OCI-LY1 (cell line): ENCODE measurements at regions not wholly inside any gene's neighbourhood (a gene's known extent, or its start where the extent isn't known, plus 50 kb on each side); places are given as distances from the start of the nearest gene placed in this dataset.

Experiments used
- H2AFZ ChIP-seq: fragments of 200-600 bp; sonication (generic), shearing (Covaris generic); 2 replicates; pipeline ENCODE4 v1.6.0; 2014; ENCODE audit warnings: antibody characterized with exemption, mild to moderate bottlenecking, low read length
- H3F3A ChIP-seq: fragments of 200-600 bp; sonication (generic), shearing (Covaris generic); 2 replicates; pipeline ENCODE4 v1.6.0; 2014; ENCODE audit warnings: mild to moderate bottlenecking, antibody characterized with exemption, low read length, moderate library complexity; ENCODE audit not compliant: insufficient read depth
- H3K27ac ChIP-seq: fragments of 200-600 bp; sonication (generic); 2 replicates; pipeline ENCODE4 v1.5.1; 2014; ENCODE audit warnings: low read length, mixed run types, mild to moderate bottlenecking, low read depth; ENCODE audit not compliant: poor library complexity, severe bottlenecking
- H3K27me3 ChIP-seq: fragments of 200-600 bp; sonication (generic); 2 replicates; pipeline ENCODE4 v1.6.0; 2014; ENCODE audit warnings: antibody characterized with exemption, mild to moderate bottlenecking, low read length, moderate library complexity; ENCODE audit not compliant: insufficient read depth
- H3K36me3 ChIP-seq: fragments of 200-600 bp; sonication (generic); 2 replicates; pipeline ENCODE4 v1.6.1; 2014; ENCODE audit warnings: mild to moderate bottlenecking, antibody characterized with exemption, low read length, moderate library complexity, mixed read lengths; ENCODE audit not compliant: insufficient read depth
- H3K4me1 ChIP-seq: fragments of 200-600 bp; sonication (generic); 2 replicates; pipeline ENCODE4 v1.5.1; 2014; ENCODE audit warnings: mild to moderate bottlenecking, low read length, moderate library complexity; ENCODE audit not compliant: insufficient read depth, severe bottlenecking
- H3K4me2 ChIP-seq: fragments of 200-600 bp; sonication (generic), shearing (Covaris generic); 2 replicates; pipeline ENCODE4 v1.6.1; 2014; ENCODE audit warnings: low read length
- H3K4me3 ChIP-seq: fragments of 200-600 bp; sonication (generic); 2 replicates; pipeline ENCODE4 v1.5.1; 2014; ENCODE audit warnings: low read length, low read depth, mild to moderate bottlenecking, mixed read lengths; ENCODE audit not compliant: poor library complexity, severe bottlenecking
- H3K79me2 ChIP-seq: fragments of 200-600 bp; shearing (Covaris generic); 2 replicates; pipeline ENCODE4 v1.6.1; 2016; ENCODE audit warnings: mixed run types, low read length, mixed read lengths; ENCODE audit not compliant: insufficient read depth
- H3K9ac ChIP-seq: fragments of 200-600 bp; sonication (generic), shearing (Covaris generic); 2 replicates; pipeline ENCODE4 v1.6.1; 2014; ENCODE audit warnings: mild to moderate bottlenecking, low read length, mixed read lengths
- H3K9me2 ChIP-seq: fragments of 200-600 bp; sonication (generic), shearing (Covaris generic); 2 replicates; pipeline ENCODE4 v1.6.1; 2014; ENCODE audit warnings: low read depth, mild to moderate bottlenecking, low read length, mixed read lengths
- H3K9me3 ChIP-seq: fragments of 200-600 bp; shearing (Covaris generic); 2 replicates; pipeline ENCODE4 v1.6.1; 2014; ENCODE audit warnings: low read length, mixed read lengths
- H4K20me1 ChIP-seq: fragments of 200-600 bp; sonication (generic), shearing (Covaris generic); 2 replicates; pipeline ENCODE4 v1.6.0; 2016; ENCODE audit warnings: mild to moderate bottlenecking, low read length; ENCODE audit not compliant: insufficient read depth
- CTCF ChIP-seq: fragments of 200-600 bp; sonication (generic), shearing (Covaris generic); IDR thresholded peaks from 2 replicates; pipeline ENCODE4 v1.5.1; 2017; ENCODE audit warnings: mild to moderate bottlenecking, antibody characterized with exemption, low read length, moderate library complexity, mixed read lengths
- EZH2 ChIP-seq: fragments of 200-600 bp; sonication (generic), shearing (Covaris generic); IDR thresholded peaks from 2 replicates; pipeline ENCODE4 v1.8.0; 2017; ENCODE audit warnings: borderline replicate concordance, mixed run types, mild to moderate bottlenecking, antibody characterized with exemption, low read length, moderate library complexity, mixed read lengths

GRCh38 chr3:34364335-34364734 lies 565.9 kb downstream of the PDCD6IP start:
- H3K79me2 ChIP-seq = no peaks in the 10 kb centered on the region
- H3K4me3 ChIP-seq = no peak overlapping the region
- H2AFZ ChIP-seq = no peak overlapping the region
- TF ChIP-seq EZH2 = no peak
- TF ChIP-seq CTCF = no peak
- no peak overlapping the region for H3K4me2 ChIP-seq
- no peaks in the 10 kb centered on the region for H4K20me1 ChIP-seq
- H3K4me1 ChIP-seq = no peaks in the 10 kb centered on the region
- H3K9ac ChIP-seq = no peak overlapping the region
- no peaks in the 10 kb centered on the region for H3K27me3 ChIP-seq
- H3F3A ChIP-seq = no peaks in the 10 kb centered on the region
- no peaks in the 10 kb centered on the region for H3K36me3 ChIP-seq
- H3K27ac ChIP-seq = no peak overlapping the region
- H3K9me3 ChIP-seq = no peaks in the 10 kb centered on the region
- H3K9me2 ChIP-seq = no peaks in the 10 kb centered on the region

DNA sequence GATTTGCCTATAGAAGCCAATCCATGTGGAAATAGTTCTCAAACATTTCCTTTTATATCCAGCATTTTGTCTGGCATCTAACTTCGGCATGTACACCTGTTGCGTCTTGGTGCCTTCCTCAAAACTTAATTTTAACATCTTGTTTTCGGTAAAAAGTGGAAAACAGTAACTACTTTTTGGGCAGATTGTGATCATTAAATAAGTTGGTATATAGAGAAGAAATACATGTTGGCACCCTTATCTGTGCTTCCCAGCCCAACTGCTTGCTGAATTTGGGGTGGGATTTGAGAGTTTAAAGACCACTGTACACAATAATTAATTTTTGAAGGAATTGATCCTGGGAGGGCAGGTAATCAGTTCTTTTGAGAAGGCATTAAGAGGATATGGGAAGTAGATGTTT lies 566.8 kb downstream of the PDCD6IP start:
- H4K20me1 ChIP-seq = no peaks in the 10 kb centered on the region
- H3K79me2 ChIP-seq = no peaks in the 10 kb centered on the region
- H3K9me2 ChIP-seq = no peaks in the 10 kb centered on the region
- no peaks in the 10 kb centered on the region for H3K27me3 ChIP-seq
- no peak overlapping the region for H3K27ac ChIP-seq
- no peaks in the 10 kb centered on the region for H3K9me3 ChIP-seq
- no peak overlapping the region for H3K4me3 ChIP-seq
- TF ChIP-seq CTCF (no peak), EZH2 (no peak)
- H2AFZ ChIP-seq = no peak overlapping the region
- H3K9ac ChIP-seq = no peak overlapping the region
- H3K4me1 ChIP-seq = no peaks in the 10 kb centered on the region
- no peaks in the 10 kb centered on the region for H3F3A ChIP-seq
- no peaks in the 10 kb centered on the region for H3K36me3 ChIP-seq
- H3K4me2 ChIP-seq = no peak overlapping the region

GRCh38 chr3:34365771-34366170 lies 567.3 kb downstream of the PDCD6IP start:
- Histone ChIP-seq H4K20me1 (no peaks in the 10 kb centered on the region), H3K27ac (no peak overlapping the region), H3K9ac (no peak overlapping the region), H3K4me2 (no peak overlapping the region), H3K36me3 (no peaks in the 10 kb centered on the region), H3K27me3 (no peaks in the 10 kb centered on the region), H3K9me2 (no peaks in the 10 kb centered on the region), H3K79me2 (no peaks in the 10 kb centered on the region), H3F3A (no peaks in the 10 kb centered on the region), H2AFZ (no peak overlapping the region), H3K4me1 (no peaks in the 10 kb centered on the region), H3K9me3 (no peaks in the 10 kb centered on the region), H3K4me3 (no peak overlapping the region)
- no peak for TF ChIP-seq CTCF
- TF ChIP-seq EZH2 = no peak
